ENCODE measurements at regions not wholly inside any gene's neighbourhood (a gene's known extent, or its start where the extent isn't known, plus 50 kb on each side); places are given as distances from the start of the nearest gene placed in this dataset.
"Not testable (repeated sequence)": the region's sequence is repeated elsewhere in the genome, so short reads cannot be mapped to it uniquely, and the experiment has no call there.

DNA sequence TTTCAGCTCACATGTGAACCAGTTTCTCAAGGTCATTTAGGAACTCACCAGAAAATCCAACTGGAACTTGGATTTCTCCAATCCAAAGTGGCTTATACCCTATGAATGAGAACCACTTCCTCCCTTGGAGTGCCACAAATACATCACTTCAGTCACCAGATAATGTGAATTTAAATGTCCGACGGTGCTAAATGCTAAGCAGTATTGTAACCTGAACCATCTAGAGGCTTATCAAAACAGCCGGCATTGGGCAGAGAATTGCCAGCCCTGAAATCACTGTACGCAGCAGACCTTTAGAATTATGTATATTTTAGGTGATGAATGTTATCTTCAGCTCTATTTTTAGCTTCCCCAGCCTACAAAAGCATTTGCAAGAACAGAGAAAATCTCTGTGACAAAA is 76.8 kb upstream of the COX20 start:
- Mint-ChIP-seq H3K4me3 (no peak overlapping the region), H3K27ac (no peak overlapping the region)
- ATAC-seq: no peak

DNA sequence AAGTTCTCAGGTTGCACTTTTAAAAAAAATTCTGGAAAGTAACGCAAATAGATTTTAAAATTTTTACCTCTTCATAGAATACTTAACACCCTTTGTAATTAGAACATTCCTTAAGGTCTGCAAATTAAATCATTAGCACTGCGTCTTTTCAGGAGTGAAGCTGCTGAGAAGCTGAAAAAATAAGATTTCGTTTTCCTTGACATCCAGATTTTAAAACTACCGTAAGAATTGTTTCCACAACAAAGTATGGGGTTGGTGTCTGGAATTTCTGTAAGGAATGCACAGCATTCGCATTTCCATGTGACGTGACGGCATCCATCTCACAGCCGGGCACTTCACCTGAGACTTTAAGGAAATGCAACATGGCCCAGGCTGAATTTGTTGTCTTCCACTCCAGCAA is 76.3 kb upstream of the COX20 start:
- ATAC-seq: no peak
- peaks cover 13% of the 10 kb centered on the region for H3K27me3 Mint-ChIP-seq
- no peak overlapping the region for H3K4me3 Mint-ChIP-seq
- DNase-seq: no peak
- peaks cover 8 to 12% of the 10 kb centered on the region in 2 donors for H3K9me3 Mint-ChIP-seq
- H3K4me1 Mint-ChIP-seq: no peaks in the 10 kb centered on the region
- H3K27ac Mint-ChIP-seq: no peak overlapping the region

More for the DNA sequence above, 76.8 kb upstream of the COX20 start:
- DNase-seq: no peak
- H3K27me3 Mint-ChIP-seq: peaks cover 12% of the 10 kb centered on the region
- H3K4me1 Mint-ChIP-seq: no peaks in the 10 kb centered on the region
- H3K9me3 Mint-ChIP-seq: peaks cover 8 to 12% of the 10 kb centered on the region in 2 donors

DNA sequence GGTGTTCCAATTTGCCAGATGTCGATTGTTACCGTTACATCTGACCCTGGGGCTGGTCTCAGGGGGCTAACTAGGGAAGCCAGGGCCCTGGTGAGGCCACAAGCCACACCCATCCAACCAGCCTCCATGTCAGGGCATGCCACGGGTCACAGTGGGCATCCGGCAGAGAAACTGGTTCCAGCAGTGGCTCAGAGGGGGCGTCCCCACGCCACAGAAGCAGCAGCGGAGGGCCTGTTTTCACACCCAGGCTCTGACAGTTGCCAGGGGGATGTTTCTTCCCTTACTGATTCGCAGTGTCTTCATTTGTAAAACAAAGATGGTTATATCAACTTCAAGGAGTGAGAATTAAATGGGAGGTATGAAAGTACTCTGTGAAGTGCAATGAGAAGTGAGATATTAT is 75.0 kb upstream of the COX20 start:
- DNase-seq (no peak), ATAC-seq (peak; percentile 28)
- H3K4me1 Mint-ChIP-seq: no peaks in the 10 kb centered on the region
- H3K4me3 Mint-ChIP-seq: no peak overlapping the region
- peaks cover 24% of the 10 kb centered on the region for H3K27me3 Mint-ChIP-seq
- H3K27ac Mint-ChIP-seq: no peak overlapping the region
- H3K9me3 Mint-ChIP-seq: peaks cover 8 to 12% of the 10 kb centered on the region in 2 donors

DNA sequence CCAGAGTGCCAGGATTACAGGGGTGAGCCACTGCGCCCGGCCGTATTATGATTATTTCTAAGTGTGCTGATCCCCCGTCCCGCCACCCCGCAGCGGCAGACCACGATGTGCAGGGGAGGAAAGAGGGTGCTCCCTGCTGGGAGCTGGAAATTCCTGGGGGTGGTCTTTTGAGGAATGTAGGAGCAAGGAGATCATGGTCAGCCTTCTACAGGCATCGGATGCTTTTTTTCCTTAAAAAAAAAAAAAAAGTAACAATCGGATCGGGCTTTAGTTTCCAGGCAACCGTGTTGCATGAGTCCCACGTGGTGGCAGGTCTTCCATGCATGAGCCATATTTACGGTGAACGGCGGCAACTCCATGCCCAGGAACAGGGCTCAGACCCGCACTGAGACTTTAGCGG is 74.2 kb upstream of the COX20 start:
- H3K27ac Mint-ChIP-seq: no peak overlapping the region
- H3K4me3 Mint-ChIP-seq: no peak overlapping the region
- DNase-seq (no peak), ATAC-seq (no peak)
- peaks cover 8 to 12% of the 10 kb centered on the region in 2 donors for H3K9me3 Mint-ChIP-seq
- peaks cover 24% of the 10 kb centered on the region for H3K27me3 Mint-ChIP-seq
- no peaks in the 10 kb centered on the region for H3K4me1 Mint-ChIP-seq

DNA sequence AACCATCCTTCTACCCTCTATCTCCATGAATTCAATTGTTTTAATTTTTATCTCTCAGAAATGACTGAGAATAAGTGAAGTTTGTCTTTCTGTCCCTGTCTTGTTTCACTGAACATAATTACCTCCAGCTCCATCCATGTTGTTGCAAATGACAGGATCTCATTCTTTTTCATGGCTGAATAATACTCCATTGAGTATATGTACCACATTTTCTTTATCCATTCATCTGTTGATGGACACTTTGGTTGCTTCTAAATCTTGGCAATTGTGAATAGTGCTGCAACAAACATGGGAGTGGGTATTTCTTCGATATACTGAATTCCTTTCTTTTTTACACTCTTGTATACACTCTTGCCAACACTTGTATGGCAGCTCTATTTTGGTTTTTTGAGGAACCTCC is 72.8 kb upstream of the COX20 start:
- H3K27me3 Mint-ChIP-seq: peaks cover 24% of the 10 kb centered on the region
- no peaks in the 10 kb centered on the region for H3K4me1 Mint-ChIP-seq
- ATAC-seq (no peak), DNase-seq (no peak)
- no peak overlapping the region for H3K4me3 Mint-ChIP-seq
- peaks cover 8 to 12% of the 10 kb centered on the region in 2 donors for H3K9me3 Mint-ChIP-seq
- peak overlapping the region in 1 of 2 donors; percentile 60 for H3K27ac Mint-ChIP-seq

DNA sequence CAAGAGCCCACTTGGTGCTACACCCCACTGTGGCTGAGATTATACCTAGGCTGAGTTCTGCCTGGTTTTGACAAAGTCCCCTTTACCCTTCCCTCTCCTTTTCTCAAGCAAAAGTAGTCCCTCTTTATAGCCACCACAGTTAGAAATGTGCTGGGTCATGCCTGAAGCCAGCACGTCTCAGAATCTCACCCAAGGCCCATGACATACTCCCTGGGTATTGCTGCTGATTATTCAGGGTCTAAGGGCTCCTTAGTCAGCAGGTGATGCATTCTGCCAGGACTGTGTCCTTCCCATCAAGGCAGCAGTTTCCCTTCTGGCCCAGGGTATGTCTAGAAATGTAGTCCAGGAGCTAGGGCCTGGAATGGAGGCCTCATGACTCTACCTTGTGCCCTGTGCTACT is 67.3 kb upstream of the COX20 start:
- DNase-seq: no peak
- Mint-ChIP-seq H3K9me3 (peaks cover 0 to under 1% of the 10 kb centered on the region in 2 donors), H3K4me1 (no peaks in the 10 kb centered on the region)

DNA sequence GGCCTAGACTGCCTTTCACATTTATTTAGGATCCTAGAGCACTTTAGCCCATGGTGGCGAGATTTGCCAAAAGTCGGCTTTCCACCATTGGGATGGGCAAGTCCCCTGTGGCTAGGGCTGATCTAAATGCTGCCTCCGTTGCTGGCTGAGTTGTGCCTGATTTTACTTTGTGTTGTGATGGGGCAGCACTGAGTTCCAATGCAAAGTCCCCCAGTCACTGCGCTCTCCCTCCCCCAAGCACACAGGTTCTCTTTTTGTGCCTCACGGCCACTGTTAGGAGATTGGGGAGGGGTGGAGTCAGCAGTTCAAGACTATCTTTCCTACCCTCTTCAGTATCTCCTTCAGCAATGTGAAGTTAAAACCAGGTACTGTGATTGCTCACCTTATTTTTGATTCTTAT is 66.7 kb upstream of the COX20 start:
- no peaks in the 10 kb centered on the region for H3K4me1 Mint-ChIP-seq
- ATAC-seq (no peak), DNase-seq (no peak)
- no peak overlapping the region for H3K4me3 Mint-ChIP-seq
- peaks cover 12% of the 10 kb centered on the region for H3K27me3 Mint-ChIP-seq
- H3K9me3 Mint-ChIP-seq: no peaks in the 10 kb centered on the region
- H3K27ac Mint-ChIP-seq: no peak overlapping the region

More for the DNA sequence above, 67.3 kb upstream of the COX20 start:
- peaks cover 12% of the 10 kb centered on the region for H3K27me3 Mint-ChIP-seq
- H3K4me3 Mint-ChIP-seq: no peak overlapping the region
- H3K27ac Mint-ChIP-seq: peak overlapping the region in 1 of 2 donors; percentile 10
- ATAC-seq: no peak

DNA sequence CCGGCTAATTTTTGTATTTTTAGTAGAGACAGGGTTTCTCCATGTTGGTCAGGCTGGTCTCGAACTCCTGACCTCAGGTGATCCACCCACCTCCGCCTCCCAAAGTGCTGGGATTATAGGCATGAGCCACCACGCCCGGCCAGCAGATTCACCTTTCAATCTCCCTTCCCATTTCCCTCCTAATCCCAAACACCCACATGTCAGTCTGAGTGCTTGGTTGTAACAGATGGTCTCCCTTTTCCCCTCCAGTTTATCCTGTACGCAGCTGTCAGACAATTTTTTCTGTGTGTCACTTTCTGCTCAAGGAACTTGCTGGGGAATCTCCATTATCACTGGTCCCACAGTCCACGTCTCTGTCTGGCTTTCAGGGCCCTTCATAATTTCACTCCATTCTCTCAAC is 64.9 kb upstream of the COX20 start:
- not testable (repeated sequence) for DNase-seq, ATAC-seq, H3K9me3 Mint-ChIP-seq, H3K27me3 Mint-ChIP-seq, H3K4me1 Mint-ChIP-seq, H3K27ac Mint-ChIP-seq, H3K4me3 Mint-ChIP-seq

DNA sequence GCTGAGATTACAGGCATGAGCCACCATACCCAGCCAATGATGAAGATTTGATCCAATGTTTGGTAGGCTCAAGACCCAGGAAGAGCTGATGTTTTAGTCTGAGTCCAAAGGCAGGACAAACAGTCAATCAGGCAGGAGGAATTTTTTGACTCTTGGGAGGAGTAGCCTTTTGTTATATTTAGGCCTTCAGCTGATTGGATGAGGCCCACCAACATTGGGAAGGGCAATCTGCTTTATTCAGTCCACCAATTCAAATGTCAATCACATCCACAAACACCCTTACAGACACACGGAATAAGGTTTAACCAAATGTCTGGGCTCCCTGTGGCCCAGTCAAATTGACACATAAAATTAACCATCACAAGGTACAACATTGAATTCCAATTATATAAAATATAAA is 61.9 kb upstream of the COX20 start:
- Mint-ChIP-seq H3K27me3 (no peaks in the 10 kb centered on the region), H3K27ac (no peak overlapping the region), H3K4me3 (no peak overlapping the region), H3K9me3 (no peaks in the 10 kb centered on the region), H3K4me1 (peaks cover 2% of the 10 kb centered on the region)
- DNase-seq (no peak), ATAC-seq (no peak)

DNA sequence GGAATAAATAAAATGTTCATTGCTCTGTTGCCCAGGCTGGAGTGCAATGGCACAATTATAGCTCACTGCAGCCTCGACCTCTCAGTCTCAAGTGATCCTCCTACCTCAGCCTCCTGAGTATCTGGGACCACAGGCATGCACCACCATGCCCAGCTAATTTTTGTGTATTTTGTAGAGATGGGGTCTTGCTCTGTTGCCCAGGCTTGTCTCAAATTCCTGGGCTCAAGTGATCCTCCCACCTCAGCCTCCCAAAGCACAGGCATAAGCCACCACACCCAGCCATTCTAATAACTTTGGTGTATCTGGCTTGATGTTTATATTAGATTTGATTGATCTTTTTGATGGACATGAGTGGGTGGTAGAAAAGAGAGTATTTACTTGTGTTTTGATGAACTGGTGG is 58.7 kb upstream of the COX20 start:
- H3K27ac Mint-ChIP-seq, ATAC-seq, H3K27me3 Mint-ChIP-seq, H3K9me3 Mint-ChIP-seq, DNase-seq, H3K4me3 Mint-ChIP-seq: not testable (repeated sequence)
- peaks cover 11% of the 10 kb centered on the region for H3K4me1 Mint-ChIP-seq

DNA sequence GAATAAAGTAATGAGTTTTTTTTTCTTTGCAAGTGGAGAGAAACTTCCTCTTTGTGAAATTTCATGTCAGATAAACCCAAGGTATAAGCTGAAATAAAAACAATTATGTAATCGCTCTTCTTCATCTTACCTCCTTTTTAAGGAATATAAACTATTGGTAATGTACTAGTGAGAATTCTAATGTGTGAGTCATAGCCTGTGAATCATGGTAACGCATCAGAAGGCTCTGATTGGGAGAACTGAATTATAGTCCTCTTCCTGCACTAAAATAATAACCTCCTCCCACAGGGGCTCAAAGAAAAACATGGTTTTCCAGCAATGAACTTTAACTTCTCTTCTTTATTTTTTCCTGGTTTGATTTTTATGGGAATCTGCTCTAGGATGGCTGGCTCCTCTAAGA is 57.1 kb upstream of the COX20 start:
- no peak overlapping the region for H3K4me3 Mint-ChIP-seq
- no peak for ATAC-seq
- no peak overlapping the region for H3K27ac Mint-ChIP-seq
- H3K27me3 Mint-ChIP-seq: no peaks in the 10 kb centered on the region
- H3K9me3 Mint-ChIP-seq: no peaks in the 10 kb centered on the region
- H3K4me1 Mint-ChIP-seq: peaks cover 11% of the 10 kb centered on the region
- DNase-seq: no peak

DNA sequence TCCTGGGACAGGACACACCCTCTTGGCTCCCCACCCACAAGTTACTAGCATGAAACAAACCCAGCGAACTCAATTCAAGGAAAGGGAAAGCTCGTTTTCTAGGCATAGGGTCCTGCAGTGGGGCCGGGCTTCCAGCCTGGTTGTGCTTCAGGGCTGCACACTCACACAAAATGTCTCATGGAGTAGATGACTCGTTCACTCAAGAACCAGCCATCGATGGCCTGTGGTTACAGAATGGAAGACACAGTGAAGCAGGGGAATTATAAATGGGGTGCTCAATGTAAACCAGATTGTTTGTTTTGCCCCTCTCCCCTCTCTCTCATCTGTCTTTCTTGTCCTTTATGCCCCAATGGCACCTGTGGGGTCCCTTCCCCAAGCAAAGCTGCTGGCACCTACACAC is 56.0 kb upstream of the COX20 start:
- peaks cover 11% of the 10 kb centered on the region for H3K4me1 Mint-ChIP-seq
- DNase-seq: no peak
- ATAC-seq: no peak
- no peaks in the 10 kb centered on the region for H3K27me3 Mint-ChIP-seq
- H3K9me3 Mint-ChIP-seq: no peaks in the 10 kb centered on the region
- no peak overlapping the region for H3K27ac Mint-ChIP-seq
- H3K4me3 Mint-ChIP-seq: no peak overlapping the region

DNA sequence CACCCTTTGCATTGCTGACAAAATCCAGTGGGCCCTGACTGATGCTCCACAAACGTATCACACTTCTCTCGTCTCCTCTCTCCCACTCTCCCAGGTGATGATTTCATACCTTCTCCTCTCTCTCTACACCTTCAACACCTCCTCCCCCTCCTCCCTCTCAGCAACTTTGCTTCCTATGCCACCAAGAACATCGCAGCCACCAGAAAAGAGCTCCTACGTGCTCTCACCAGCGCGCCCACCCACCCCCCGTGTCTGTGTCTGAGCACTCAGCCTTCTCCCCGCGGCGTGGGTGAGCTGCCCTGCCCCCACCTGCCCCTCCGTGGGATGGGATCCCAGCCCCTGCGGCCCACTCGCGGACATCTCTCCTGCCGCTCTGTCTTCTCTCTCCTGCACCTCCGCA is 55.1 kb upstream of the COX20 start:
- ATAC-seq (no peak), DNase-seq (no peak)
- peaks cover 11% of the 10 kb centered on the region for H3K4me1 Mint-ChIP-seq
- H3K27ac Mint-ChIP-seq: no peak overlapping the region
- no peaks in the 10 kb centered on the region for H3K9me3 Mint-ChIP-seq
- H3K4me3 Mint-ChIP-seq: no peak overlapping the region
- H3K27me3 Mint-ChIP-seq: no peaks in the 10 kb centered on the region

DNA sequence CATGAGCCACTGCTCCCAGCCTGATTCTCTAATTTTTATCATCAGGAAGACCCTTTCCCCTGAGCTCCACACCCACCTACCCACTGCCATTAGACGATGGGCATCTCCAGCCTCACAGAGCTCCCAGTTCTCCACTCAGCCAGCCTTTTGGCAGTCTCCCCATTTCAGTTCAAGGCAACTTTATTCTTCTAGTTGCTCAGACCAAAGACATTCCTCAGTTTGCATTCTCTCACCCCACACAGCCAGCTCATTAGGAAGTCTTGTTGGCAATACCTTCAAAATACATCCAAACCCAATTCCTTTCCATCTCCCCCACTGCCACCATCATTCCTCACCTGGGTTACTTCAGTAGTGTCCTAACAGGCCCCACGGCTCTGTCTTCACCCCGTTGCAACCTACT is 53.4 kb upstream of the COX20 start:
- H3K4me1 Mint-ChIP-seq: peaks cover 11% of the 10 kb centered on the region
- H3K4me3 Mint-ChIP-seq: no peak overlapping the region
- H3K27ac Mint-ChIP-seq: no peak overlapping the region
- ATAC-seq (no peak), DNase-seq (no peak)
- no peaks in the 10 kb centered on the region for H3K27me3 Mint-ChIP-seq
- H3K9me3 Mint-ChIP-seq: no peaks in the 10 kb centered on the region

DNA sequence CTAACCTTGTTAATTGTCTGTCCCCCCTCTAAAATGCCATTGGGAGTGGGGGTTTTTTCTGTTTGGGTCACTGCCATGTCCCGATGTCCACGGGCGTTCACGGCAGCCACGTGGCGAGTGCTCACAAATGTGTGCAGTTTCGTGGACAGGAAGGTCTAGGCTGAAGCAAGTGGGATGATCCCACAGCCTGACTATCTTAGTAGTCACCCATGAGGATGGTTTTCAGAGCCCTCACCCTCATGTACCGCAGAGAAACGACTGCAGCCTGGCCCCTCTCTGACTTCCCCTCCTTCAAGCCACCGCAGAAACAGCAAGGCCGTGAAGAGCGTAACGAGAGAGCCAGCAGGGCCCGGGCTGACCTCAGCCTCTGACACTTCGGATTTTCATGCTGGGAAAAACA is 52.3 kb upstream of the COX20 start:
- no peaks in the 10 kb centered on the region for H3K9me3 Mint-ChIP-seq
- no peaks in the 10 kb centered on the region for H3K27me3 Mint-ChIP-seq
- ATAC-seq (no peak), DNase-seq (no peak)
- H3K4me1 Mint-ChIP-seq: peaks cover 11% of the 10 kb centered on the region
- H3K27ac Mint-ChIP-seq: no peak overlapping the region
- H3K4me3 Mint-ChIP-seq: no peak overlapping the region
